ENCODE measurements at regions not wholly inside any gene's neighbourhood (a gene's known extent, or its start where the extent isn't known, plus 50 kb on each side); places are given as distances from the start of the nearest gene placed in this dataset.

DNA sequence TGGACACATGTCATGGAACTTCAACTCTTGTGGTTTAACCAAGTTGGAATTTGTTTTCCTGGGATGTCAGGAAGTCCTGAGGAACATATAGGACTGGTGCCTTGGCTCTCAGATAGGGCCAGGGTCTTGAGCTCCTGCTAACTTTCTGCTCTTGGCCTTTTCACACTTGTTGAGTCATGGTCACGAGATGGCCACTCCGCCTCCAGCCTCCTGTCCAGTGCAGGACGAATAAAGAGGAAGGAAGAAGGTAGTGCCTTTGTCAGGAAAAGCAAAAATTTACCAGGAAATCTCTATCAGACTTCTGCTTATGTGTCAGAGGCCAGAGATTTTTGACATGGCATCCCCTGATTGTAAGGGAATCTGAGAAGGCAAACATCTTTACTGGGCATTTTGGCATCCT is 89.1 kb upstream of the ARHGAP20 start:
- DNase-seq (ENCODE audit: low read depth) = no peak
- in situ Hi-C loops (cut with HindIII; ENCODE audit: low sequenced_read_pairs) = no loop called here
- TF ChIP-seq, protein P1, sequence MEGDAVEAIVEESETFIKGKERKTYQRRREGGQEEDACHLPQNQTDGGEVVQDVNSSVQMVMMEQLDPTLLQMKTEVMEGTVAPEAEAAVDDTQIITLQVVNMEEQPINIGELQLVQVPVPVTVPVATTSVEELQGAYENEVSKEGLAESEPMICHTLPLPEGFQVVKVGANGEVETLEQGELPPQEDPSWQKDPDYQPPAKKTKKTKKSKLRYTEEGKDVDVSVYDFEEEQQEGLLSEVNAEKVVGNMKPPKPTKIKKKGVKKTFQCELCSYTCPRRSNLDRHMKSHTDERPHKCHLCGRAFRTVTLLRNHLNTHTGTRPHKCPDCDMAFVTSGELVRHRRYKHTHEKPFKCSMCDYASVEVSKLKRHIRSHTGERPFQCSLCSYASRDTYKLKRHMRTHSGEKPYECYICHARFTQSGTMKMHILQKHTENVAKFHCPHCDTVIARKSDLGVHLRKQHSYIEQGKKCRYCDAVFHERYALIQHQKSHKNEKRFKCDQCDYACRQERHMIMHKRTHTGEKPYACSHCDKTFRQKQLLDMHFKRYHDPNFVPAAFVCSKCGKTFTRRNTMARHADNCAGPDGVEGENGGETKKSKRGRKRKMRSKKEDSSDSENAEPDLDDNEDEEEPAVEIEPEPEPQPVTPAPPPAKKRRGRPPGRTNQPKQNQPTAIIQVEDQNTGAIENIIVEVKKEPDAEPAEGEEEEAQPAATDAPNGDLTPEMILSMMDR (IDR thresholded peaks at IDR 0.05; ENCODE audit: low read depth, low read length, missing control alignments) = no peak
- H3K4me3 ChIP-seq (ENCODE audit: low read depth, low read length) = no peak overlapping the region

DNA sequence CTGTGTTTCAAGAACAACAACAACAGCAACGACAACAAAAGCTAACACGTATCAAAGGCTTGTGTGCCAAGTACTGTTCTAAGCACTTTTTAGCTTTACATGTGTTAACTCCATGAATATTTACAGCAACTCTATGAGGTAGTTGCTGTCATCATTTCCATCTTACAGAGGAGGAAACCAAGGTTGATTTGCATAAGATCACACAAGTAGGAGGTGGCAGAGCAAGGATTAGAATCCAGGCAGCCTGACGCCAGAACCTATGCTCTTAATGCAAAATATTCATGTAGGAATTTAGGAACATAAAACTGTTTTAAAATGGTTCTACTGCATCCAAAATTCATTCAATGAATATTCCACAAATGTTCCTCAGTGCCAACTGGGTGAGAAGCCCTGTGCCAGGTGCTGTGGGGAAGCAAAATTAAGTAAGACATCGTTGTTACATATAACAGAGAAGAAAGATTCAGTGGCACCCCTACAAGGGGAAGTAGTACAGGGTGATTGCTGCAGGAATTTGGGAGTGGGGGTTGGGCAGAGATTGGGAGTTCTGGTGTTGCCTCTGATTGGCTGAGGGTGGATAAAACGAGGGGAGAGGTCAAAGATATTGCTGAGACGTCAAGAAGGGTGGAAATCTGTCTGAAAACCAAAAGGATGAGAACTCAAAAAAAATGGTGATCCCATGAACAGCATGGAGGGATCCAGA is 86.1 kb upstream of the ARHGAP20 start:
- DNase-seq (ENCODE audit: low read depth) = no peak
- TF ChIP-seq, protein P1 (IDR thresholded peaks at IDR 0.05; ENCODE audit: low read depth, low read length, missing control alignments) = no peak
- in situ Hi-C loops (cut with HindIII; ENCODE audit: low sequenced_read_pairs) = no loop called here
- no peak overlapping the region for H3K4me3 ChIP-seq (ENCODE audit: low read depth, low read length)

- no peak for DNase-seq (ENCODE audit: low read depth)
- TF ChIP-seq, protein P1 (IDR thresholded peaks at IDR 0.05; ENCODE audit: low read depth, low read length, missing control alignments) = no peak
- in situ Hi-C loops (cut with HindIII; ENCODE audit: low sequenced_read_pairs) = no loop called here
Observed at GRCh38 chr11:110797453-110797852, 85.2 kb upstream of the ARHGAP20 start.

DNA sequence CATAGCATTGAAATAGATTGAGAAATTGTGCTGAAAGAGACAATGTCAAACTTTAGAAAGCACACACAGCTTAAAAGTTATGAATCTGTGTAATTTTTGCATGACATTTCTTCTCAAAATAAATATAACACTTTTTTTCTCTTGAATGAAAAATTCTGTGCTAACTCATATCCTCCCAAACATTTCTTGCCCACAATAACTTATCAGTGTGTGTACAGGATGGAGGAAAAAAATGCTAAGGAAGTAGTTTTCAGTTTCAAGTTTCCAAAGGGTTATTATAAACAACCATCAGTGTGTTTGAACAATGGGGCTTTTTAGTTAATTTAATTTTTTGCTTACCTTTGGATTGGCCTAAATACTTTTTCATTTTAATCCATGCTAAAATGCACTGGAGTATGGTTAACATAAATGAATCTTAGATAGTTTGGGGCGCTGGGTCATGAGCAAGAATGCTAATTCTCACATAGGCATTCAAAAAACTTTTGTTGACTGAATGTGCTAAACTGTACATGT is 82.9 kb upstream of the ARHGAP20 start:
- H3K4me3 ChIP-seq (ENCODE audit: low read depth, low read length) = no peak overlapping the region
- DNase-seq (ENCODE audit: low read depth) = no peak
- TF ChIP-seq, protein P1 (IDR thresholded peaks at IDR 0.05; ENCODE audit: low read depth, low read length, missing control alignments) = no peak
- in situ Hi-C loops (cut with HindIII; ENCODE audit: low sequenced_read_pairs) = no loop called here

More at GRCh38 chr11:110797453-110797852, 85.2 kb upstream of the ARHGAP20 start:
- no peak overlapping the region for H3K4me3 ChIP-seq (ENCODE audit: low read depth, low read length)

GRCh38 chr11:110793556-110793955 is 81.3 kb upstream of the ARHGAP20 start:
- TF ChIP-seq, protein P1 (IDR thresholded peaks at IDR 0.05; ENCODE audit: low read depth, low read length, missing control alignments) = no peak
- DNase-seq (ENCODE audit: low read depth) = no peak
- H3K4me3 ChIP-seq (ENCODE audit: low read depth, low read length) = no peak overlapping the region
- in situ Hi-C loops (cut with HindIII; ENCODE audit: low sequenced_read_pairs) = no loop called here

- in situ Hi-C loops (cut with HindIII; ENCODE audit: low sequenced_read_pairs) = no loop called here
- TF ChIP-seq, protein P1 (IDR thresholded peaks at IDR 0.05; ENCODE audit: low read depth, low read length, missing control alignments) = no peak
- no peak for DNase-seq (ENCODE audit: low read depth)
- no peak overlapping the region for H3K4me3 ChIP-seq (ENCODE audit: low read depth, low read length)
Observed at GRCh38 chr11:110791621-110792020, 79.4 kb upstream of the ARHGAP20 start.
